NCI-H69 (cell line): ENCODE measurements at regions not wholly inside any gene's neighbourhood (a gene's known extent, or its start where the extent isn't known, plus 50 kb on each side); places are given as distances from the start of the nearest gene placed in this dataset.
A peak's percentile ranks its signal among the peaks of the same experiment; 100 is the strongest.
"Not testable (repeated sequence)": the region's sequence is repeated elsewhere in the genome, so short reads cannot be mapped to it uniquely, and the experiment has no call there.

Experiments used
- DNase-seq: peaks from one replicate; lab custom pipeline; 2025; lab: John Stamatoyannopoulos, UW

DNA sequence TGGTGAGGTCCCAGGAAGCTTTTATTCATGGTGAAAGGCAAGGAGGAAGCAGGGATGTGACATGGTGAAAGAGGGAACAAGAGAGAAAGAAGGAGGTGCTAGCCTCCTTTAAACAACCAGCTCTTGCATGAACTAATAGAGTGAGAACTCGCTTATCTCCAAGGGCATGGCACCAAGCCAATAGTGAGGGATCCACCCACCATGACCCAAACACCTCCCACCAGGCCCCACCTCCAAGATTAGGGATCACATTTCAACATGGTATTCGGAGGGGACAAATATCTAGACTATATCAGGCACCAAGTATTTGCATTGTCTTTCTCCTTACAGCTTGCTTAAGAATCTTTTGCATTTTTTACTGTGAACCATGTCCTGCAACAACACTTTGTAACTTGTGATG lies 91.9 kb upstream of the DHRS4 start:
- DNase-seq = peak; percentile 7

DNA sequence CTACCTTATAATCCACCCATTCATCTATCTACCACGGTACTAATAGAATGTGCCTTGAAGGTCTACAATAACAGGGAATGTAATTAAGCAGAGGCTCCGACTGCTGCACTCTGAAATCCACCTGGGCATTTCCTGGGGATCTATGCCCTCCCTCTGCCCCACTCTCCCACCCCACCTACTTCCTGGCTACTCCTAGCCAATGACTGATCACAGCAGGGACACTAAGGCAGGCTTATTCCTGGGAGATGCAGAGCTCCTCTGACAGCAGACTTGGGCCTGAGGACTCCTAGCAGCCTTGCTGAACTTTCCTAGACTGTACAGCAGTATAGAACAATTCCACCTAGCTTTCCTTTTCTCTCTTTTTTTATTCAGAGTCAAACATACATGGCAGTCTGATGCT lies 91.1 kb upstream of the DHRS4 start:
- peak; percentile 6 for DNase-seq

DNA sequence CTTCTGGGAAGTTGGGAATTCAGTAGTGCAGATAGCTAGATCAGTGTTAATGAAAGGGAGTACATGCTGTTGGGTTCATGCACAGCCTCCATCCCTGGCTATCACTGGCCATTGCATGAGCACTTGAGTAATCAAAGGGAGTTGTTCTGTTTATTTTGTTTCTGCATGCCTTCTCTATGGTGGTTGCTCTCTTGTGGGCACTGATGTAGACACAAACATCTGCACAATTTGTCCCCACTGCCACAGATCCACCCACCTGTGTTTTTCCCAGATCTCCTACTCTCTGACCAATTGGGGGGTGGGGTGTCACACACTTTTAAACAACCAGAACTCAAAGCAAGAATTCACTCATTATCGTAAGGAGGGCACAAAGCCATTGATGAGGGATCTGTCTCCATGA lies 89.7 kb upstream of the DHRS4 start:
- no peak for DNase-seq

DNA sequence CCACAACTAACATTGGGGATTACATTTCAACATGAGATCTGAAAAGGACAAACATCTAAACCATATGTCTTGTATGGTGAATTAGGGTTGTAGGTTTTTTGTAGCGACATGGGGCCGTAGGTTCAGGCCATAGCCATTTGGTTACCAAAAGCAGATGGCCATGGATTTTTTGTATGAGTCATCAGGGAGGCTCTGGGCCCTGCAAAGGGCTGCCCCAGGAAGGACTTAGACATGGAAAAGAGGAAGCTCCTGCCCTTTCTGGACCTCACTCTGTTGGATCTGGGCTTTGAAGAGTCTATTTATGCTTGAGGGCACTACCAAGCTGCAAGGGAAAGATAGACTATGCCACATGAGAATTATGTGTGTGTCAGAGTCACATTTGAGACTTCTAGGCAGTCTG lies 89.3 kb upstream of the DHRS4 start:
- DNase-seq = no peak

DNA sequence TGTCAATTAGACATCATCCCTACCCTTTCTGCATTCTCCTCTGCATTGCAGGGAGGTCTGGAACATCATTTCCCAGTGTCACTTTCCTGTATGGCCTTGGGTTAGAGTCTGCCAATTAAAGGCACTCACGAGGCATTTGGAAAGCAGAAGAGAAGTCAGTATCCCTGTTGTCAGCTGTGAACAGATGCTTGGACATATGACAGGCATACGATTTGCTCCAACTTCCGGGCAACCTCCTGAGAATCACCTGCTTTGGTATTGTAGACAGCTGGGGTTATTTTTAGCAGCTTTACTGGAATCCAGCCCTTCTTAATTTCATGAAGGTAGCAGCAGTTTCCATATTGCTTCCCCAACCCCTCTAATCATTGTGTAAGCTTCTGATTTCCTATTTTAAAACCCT lies 88.7 kb upstream of the DHRS4 start:
- DNase-seq = no peak

DNA sequence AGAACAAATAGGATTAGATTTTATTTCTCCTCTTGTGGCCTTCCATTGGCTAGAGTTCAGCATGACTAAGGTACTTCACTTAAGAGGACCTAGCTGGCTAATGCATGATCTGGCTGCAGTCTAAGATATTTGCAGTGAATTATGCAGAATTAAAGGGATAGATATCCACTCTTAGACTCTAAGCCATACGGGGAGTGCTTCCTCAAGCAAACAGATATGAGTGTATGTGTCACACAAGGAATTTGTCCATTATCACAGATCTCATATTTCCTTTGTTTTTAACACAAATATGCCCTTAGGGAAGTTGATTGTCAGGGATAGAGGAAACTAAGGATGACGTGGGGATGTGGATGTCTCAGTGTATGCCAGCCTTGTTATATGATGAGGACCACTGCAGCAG lies 88.1 kb upstream of the DHRS4 start:
- DNase-seq = no peak

DNA sequence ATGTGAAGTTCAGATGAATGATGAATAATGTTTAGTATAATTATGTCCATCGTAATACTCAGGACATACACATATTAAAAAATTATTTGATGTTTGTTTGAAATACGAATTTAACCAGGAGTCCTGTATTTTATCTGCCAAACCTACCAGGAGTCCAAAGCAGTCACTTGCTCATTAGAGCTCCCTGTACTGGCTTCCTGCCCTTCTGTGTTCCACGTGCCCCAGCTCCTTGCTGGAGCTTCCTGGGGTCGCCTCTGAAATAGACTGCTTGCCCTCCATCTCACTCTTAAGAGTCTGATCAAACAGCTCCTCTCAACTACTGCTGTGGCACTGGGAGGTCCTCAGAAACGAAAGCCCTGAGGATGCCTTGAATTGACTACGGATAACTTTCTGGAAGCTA lies 87.3 kb upstream of the DHRS4 start:
- no peak for DNase-seq

DNA sequence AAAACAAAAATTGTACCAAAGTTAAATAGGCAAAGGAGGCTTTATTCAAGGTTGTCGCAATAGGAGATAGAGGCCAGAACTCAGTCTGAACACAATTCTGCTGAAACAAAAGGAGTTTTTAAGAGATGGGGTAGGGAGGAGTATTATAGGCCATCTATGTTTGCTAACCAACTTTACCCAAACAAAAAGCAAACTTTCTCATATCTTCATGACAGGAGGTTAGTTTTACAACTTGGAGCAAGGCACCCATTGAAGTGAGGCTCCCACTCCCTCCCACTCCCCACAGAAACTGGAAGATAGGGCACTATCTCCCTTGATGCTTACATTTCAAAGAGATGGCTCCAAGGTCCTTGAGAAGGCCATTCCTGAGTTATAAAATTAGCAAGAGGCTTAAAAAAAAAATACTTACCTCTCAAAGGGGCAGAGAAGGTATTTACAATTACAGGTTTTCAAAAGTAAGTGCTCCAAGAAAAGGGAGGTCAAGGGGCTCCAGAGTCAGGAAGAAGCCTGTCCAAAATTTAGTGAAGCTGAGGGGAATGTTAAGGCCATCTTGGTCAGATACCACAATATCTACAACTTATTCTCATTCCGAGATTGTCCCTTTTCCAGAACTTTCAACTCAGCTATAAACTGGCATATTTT lies 84.4 kb upstream of the DHRS4 start:
- no peak for DNase-seq

DNA sequence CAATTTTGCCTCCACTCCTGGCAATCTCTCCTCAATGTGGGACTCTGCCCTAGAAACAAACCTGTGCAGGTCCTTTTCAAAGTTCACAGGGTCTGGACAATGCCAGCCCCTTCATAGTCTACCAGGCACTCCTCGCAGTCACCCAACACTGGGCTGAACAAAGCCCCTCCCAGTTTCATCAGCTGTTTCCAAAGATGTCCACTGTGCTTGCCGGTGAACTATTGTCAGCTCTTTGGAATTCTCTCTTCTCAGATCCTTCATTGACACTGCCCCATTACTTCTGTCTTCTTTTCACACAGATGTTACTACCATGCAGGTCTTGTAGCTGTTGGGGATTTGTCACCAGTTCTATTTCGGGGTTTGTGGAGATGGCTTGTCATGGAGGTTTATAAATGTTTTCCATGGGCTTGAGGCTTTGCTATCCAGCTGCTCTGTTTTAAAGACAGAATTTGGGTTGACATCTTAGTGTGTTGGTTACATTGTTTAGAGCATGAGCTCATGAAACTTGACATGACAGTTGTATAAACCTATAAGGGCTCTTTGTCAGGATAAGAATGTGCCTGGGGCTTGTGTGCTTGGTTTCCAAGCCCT lies 77.3 kb upstream of the DHRS4 start:
- DNase-seq = no peak

DNA sequence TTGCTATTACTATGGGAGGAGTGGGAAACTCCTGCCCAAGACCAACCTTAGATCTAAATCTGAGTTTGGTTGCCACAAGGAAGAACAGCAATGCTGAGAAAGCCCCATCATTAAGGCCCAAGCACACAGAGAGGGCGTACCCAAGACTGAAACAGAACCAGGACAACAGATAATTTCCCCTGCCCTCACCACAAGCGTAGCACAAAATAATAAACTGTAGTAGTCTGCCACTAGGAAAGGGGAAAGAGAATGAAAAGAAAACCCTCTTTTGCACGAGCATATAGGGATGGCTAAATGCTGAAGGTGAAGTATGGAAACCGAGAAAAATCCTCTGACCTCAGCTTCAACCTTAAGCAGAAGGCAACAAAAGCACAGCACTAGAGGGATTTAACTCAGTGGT lies 76.5 kb upstream of the DHRS4 start:
- DNase-seq = no peak

DNA sequence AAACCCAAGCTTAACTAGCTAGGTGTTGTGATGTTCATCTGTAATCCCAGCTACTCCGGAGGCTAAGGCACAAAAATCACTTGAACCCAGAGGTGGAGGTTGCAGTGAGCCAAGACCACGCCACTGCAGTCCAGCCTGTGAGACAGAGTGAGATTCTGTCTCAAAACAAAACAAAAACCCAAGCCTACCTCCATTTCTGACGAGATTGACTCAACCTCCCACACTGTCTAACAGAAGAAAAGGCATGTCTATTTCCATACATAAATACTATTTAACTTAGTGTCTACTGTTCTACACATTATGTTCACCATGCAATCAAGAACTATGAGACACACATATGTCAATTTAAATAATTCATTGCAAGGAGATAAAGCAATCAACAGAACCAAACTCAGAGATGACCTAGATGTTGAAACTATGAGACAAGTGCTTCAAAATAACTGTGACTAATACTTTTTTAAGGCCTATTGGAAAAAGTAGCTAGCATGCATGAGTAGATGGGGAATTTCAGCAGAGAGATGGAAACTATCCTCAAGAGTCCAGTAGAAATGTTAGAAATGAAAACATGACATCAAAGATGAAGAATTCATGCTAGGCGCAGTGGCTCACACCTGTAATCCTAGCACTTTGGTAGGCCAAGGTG lies 75.9 kb upstream of the DHRS4 start:
- no peak for DNase-seq

DNA sequence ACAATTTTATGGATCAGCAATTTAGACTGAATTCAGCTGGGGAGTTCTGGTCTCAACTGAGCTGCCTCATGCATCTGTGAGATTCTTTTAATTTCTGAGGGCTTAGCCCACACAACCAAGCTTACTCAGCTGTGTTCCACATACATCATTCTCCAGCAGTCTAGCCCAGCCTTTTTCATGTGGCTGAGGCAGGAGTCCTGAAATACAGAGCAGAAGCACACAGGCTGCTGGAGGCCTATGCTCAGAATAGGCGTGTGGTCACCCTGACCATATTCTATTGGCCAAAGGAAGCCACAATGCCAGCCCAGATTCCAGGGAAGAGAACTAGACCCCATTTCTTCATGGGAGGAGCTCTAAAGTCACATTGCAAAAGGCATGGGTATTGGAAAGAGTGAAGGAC lies 72.3 kb upstream of the DHRS4 start:
- DNase-seq = no peak

DNA sequence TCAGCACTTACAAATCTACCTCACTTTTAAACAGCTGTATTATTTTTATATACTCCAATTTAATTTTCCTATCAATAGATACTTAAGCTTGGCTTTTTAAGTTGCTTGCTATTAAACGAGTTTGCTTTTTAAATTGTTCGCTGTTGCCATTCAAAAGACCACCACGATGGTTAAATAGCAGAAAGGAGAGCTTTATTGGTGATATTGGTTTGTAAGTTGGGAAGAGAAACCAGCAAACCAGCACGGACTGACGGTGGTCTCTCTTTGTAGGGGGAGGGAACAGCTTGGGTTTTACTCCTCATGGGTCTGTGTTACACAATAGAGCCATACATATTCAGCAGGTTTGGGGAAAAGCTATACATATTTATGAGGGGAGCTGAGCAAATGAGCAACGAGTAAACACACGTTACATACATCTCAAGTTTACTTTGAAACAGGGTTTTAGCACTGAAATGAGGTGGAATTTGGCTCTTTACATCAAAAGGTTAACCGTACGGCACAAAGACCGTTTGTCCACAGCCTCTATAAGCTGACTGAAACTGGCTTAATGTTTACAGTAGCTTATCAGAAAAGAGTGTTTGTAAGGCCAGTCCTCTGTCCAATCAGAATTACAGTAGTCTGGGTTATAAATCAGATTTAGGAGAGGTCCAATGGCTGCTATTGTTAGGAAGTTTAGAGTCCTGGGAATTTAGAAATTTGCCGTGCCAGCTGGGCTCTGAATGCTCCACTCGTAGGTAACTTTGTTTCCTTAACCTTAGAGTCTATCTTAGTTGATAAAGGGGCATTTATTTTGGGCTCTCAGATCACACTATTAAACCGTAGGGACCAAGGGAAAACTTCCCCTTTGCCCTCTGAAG lies 69.7 kb upstream of the DHRS4 start:
- no peak for DNase-seq

DNA sequence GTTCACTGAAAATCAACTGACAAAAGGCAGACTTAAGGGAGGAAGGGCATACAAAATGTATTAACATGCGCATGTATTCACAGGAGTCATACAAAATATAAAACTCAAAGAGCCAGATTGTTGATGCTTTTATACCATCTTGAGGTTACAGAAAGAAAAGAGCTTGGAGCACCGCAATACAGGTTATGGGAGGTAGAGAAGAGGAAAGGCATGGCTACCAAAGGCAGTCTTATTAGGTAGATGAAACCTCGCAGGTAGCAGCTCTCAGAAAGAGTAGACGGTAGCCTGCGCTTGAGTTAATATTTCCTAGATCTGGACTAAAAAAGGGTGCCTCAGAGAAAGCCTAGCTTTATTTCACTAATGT lies 69.0 kb upstream of the DHRS4 start:
- DNase-seq = no peak

DNA sequence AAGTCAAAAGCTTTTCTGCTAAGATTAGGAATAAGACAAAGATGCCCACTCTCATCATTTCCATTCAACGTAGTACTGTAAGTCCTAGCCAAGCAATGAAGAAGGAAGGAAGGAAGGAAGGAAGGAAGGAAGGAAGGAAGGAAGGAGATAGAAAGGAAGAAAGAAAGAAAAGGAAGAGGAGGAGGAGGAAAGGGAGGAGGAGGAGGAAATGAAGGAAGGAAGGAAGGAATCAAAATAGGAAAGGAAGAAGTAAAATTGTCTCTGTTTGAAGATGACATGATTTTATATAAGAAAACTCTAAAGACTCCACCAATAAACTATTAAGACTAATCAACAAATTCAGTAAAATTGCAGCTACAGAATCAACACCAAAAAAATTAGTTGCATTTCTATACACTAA lies 66.0 kb upstream of the DHRS4 start:
- DNase-seq = no peak

DNA sequence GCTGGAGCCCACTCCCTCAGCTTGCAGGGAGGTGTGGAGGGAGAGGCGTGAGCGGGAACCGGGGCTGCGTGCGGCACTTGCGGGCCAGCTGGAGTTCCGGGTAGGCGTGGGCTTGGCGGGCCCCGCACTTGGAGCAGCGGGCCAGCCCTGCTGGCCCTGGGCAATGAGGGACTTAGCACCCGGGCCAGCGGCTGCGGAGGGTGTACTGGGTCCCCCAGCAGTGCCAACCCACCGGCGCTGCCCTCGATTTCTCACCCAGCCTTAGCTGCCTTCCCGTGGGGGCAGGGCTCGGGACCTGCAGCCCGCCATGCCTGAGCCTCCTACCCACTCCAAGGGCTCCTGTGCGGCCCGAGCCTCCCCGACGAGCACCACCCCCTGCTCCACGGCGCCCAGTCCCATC lies 61.9 kb upstream of the DHRS4 start:
- DNase-seq = not testable (repeated sequence)

DNA sequence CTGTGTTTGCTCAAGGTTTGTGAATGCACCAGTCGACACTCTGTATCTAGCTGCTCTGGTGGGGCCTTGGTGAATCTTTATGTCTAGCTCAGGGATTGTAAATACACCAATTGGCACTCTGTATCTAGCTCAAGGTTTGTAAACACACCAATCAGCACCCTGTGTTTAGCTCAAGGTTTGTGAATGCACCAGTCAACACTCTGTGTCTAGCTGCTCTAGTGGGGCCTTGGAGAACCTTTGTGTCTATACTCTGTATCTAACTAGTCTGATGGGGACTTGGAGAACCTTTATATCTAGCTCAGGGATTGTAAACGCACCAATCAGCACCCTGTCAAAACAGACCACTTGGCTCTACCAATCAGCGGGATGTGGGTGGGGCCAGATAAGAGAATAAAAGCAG lies 61.3 kb upstream of the DHRS4 start:
- DNase-seq = not testable (repeated sequence)

DNA sequence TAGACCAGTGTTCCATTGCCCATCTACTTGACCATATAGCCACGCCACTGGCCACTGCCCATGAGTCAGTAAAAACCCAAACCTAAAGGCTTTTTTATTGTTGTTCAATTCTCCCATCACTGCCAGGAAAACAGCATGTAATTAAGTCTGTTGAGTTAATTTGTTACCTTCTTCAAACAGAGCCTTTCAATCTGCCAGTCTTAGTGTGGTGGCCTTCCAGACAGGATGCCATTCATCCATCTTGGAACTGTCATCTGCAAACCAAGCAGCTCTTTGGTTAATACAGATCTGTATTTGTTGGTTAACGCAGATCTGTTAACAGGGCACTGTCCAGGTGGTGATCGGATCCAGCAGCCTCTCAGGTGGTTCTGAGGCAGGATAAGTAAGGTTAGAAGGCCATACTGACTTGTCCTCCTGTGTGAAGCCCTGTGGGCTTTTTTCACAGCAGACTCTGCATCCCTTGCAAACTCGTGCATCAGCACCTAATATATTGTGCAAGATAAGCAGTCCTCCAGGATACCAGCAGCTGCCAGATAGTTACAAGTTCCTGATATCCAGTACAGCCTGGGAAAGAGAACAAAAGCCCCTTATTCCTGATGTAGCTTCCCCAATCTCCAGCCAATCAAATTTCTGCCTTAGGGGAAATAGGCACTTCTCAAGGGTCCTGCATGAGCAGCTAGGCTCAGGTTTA lies 59.1 kb upstream of the DHRS4 start:
- no peak for DNase-seq

DNA sequence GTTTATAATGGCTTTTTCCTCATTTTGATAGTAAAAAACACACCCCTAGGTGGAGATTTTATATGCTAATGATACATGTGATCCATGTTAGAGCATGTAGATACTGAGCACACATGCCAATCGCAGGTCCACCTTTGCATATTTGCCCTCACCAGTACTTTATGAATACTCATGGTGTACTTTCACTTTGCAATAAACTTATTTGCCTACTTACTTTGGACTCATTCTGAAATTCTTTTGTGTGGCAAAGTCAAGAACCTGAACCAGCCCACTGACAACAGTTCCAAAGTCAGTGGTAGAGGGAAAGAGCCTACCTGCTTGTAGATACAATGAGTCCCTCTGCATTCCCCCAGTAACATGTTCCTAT lies 58.5 kb upstream of the DHRS4 start:
- no peak for DNase-seq

DNA sequence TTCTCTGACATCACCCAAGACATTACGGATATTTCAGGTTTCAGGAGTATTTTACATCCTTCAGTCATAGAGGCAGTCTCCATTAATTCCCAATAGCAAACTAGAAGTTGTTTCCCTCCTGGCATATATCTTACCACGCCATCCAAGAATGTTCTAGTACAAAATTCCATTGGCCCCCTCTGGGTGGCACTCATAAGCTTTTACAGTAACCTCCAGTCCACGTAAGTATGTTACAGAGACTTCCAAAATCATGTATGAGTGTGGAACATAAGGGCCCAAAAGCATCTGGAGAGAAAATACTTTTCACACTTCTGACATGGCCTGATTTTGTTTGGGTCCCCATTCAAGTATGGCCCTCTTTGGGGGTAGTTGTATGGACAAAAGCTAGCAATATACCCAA lies 58.1 kb upstream of the DHRS4 start:
- DNase-seq = no peak

DNA sequence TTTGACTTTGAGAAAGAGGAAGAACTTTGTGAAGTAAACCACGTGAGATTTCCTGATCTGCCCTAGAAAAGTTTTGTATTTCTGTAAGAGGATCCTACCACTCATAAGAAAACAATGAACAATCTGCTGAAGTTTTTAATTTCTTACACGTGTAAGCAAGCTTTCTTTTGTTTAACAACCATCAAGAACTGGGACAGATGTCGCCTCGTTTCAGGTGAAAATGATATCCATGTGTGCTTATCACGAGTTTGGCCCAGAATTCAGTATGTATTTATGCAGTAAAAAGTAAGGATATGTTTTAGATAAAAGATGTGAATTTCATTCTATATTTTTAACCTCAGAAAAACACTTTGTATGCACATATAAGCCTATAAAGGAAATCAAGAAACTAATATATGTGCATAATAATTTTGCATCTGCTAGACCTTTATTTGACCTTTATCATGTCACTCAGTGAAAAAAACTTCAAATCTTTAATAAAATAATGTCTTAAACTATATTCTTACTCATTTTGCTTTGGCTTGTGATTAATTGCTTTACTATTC lies 56.9 kb upstream of the DHRS4 start:
- DNase-seq = no peak

DNA sequence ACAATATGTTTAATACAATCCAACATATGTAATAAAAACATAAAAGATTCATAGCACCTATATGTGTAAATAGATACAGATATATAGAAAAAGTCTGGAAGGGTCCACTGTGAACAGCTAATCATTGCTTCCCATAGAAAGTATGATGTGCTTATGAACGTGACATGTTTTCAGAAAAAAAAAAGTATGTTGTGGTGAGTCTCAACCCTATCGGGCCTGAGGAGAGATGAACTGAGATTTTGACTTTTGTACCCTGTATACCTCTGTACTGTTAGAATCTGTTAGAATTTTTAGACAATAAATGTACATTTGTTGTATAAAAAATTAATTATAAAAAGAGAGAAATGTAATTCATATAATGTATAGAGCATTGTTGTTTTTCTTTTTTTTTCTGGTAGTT lies 56.3 kb upstream of the DHRS4 start:
- DNase-seq = not testable (repeated sequence)
